Keratinocyte (primary cell): ENCODE measurements at regions not wholly inside any gene's neighbourhood (a gene's known extent, or its start where the extent isn't known, plus 50 kb on each side); places are given as distances from the start of the nearest gene placed in this dataset.

Experiments
- DNase-seq: peaks from one replicate; pipeline ENCODE4 v3.0.0-alpha.2; 2011; ENCODE audit warnings: low read depth, missing footprints, low spot score
- FAIRE-seq: peaks from 2 replicates; lab custom pipeline; 2011; peaks lifted over from hg19 to GRCh38; lab: Jason Lieb, UNC
- H2AFZ ChIP-seq: 2 replicates; pipeline ENCODE4 v1.6.0; 2012; ENCODE audit warnings: low read length, control low read depth, inconsistent platforms; ENCODE audit not compliant: control insufficient read depth
- H3K27ac ChIP-seq: 2 replicates; pipeline ENCODE4 v1.5.1; 2011; ENCODE audit warnings: low read length; ENCODE audit not compliant: control insufficient read depth, insufficient read depth
- H3K27me3 ChIP-seq: 3 replicates; pipeline ENCODE4 v1.6.0; 2011; ENCODE audit warnings: low read length; ENCODE audit not compliant: control insufficient read depth, insufficient read depth; ENCODE audit errors: extremely low read depth
- H3K36me3 ChIP-seq, 2 experiments: 2 replicates in 1 of 2; 3 replicates in 1 of 2; pipeline ENCODE4 v1.5.1; 2011; ENCODE audit warnings: low read length in 2 of 2, mild to moderate bottlenecking in 1 of 2; ENCODE audit not compliant: control insufficient read depth in 2 of 2, insufficient read depth in 2 of 2; ENCODE audit errors: extremely low read depth in 1 of 2
- H3K4me1 ChIP-seq: 3 replicates; pipeline ENCODE4 v1.5.1; 2011; ENCODE audit warnings: low read length; ENCODE audit not compliant: control insufficient read depth, insufficient read depth; ENCODE audit errors: extremely low read depth
- H3K4me2 ChIP-seq: 3 replicates; pipeline ENCODE4 v1.6.0; 2011; ENCODE audit warnings: low read depth, low read length; ENCODE audit not compliant: control insufficient read depth, insufficient read depth; ENCODE audit errors: extremely low read depth
- H3K4me3 ChIP-seq, 3 experiments: fragments of 200-600 bp in 1 of 3; sonication (generic) in 1 of 3; 2 replicates in 2 of 3; 3 replicates in 1 of 3; pipeline ENCODE4 v1.5.1; 2011 to 2016; ENCODE audit warnings: low read length in 3 of 3, mild to moderate bottlenecking in 3 of 3, control low read depth in 2 of 3, inconsistent platforms in 1 of 3, low read depth in 1 of 3, mixed read lengths in 1 of 3, mixed run types in 1 of 3, moderate library complexity in 1 of 3; ENCODE audit not compliant: control insufficient read depth in 2 of 3, insufficient read depth in 2 of 3; ENCODE audit errors: extremely low read depth in 1 of 3
- H3K79me2 ChIP-seq: 2 replicates; pipeline ENCODE4 v1.6.0; 2012; ENCODE audit warnings: low read length; ENCODE audit not compliant: control insufficient read depth, insufficient read depth
- H3K9ac ChIP-seq: 3 replicates; pipeline ENCODE4 v1.6.0; 2011; ENCODE audit warnings: low read length; ENCODE audit not compliant: control insufficient read depth, insufficient read depth; ENCODE audit errors: extremely low read depth
- H3K9me1 ChIP-seq: 3 replicates; pipeline ENCODE4 v1.6.0; 2011; ENCODE audit warnings: low read length; ENCODE audit not compliant: control insufficient read depth, insufficient read depth; ENCODE audit errors: extremely low read depth
- H3K9me3 ChIP-seq: 2 replicates; pipeline ENCODE4 v1.5.1; 2012; ENCODE audit warnings: low read depth, low read length; ENCODE audit not compliant: control insufficient read depth
- H4K20me1 ChIP-seq: 3 replicates; pipeline ENCODE4 v1.6.0; 2011; ENCODE audit warnings: low read length; ENCODE audit not compliant: control insufficient read depth, insufficient read depth; ENCODE audit errors: extremely low read depth
- EZH2 ChIP-seq: IDR thresholded peaks from one replicate; pipeline ENCODE4 v1.6.1; 2012; ENCODE audit warnings: inconsistent platforms, mild to moderate bottlenecking, low read length, moderate library complexity
- dilution Hi-C: fragments of 300-500 bp; cut with MboI; formaldehyde crosslinking; loops from one replicate; pipeline ENCODE4 v1.7.0; 2020; ENCODE audit warnings: low sequenced_read_pairs; ENCODE audit not compliant: extremely low pct_ligation_motif_present
- TF ChIP-seq, protein P1 (sequence below), 3 experiments: IDR thresholded peaks in 1 of 3; conservative IDR thresholded peaks in 1 of 3; optimal IDR thresholded peaks in 1 of 3; 2 replicates in 2 of 3; 3 replicates in 1 of 3; pipeline versions ENCODE3 to v1.5.1; 2011; ENCODE audit warnings: low read length in 3 of 3, mild to moderate bottlenecking in 3 of 3, moderate library complexity in 2 of 3, control low read depth in 1 of 3, inconsistent platforms in 1 of 3; ENCODE audit not compliant: insufficient read depth in 2 of 3; ENCODE audit errors: extremely low read depth in 1 of 3

DNA sequence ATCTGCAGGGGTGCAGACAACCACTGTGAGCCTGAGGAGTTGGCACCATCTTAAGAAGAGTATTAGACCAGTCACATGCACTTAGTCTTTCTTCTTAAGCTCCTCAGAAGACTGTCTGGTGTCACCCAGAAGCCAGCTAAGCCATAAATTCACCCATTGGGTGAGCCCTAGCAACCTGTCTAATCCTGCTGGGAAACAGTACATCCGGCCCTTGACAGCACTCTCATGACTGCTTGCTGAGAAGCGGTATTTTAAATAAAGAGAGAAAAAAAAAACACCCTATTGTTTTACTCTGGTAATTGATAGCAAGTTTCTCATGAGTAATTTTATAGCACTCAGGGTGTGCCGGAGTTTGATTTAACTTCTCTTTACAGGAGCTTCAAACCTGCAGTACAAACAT lies 134.7 kb downstream of the SOX9 start:
- Histone ChIP-seq H3K27ac (no peak overlapping the region), H3K9me1 (no peaks in the 10 kb centered on the region), H3K4me2 (no peak overlapping the region), H2AFZ (no peak overlapping the region), H3K36me3 (no peaks in the 10 kb centered on the region), H3K79me2 (no peaks in the 10 kb centered on the region), H4K20me1 (no peaks in the 10 kb centered on the region), H3K27me3 (peaks cover 3% of the 10 kb centered on the region), H3K9ac (no peak overlapping the region), H3K4me3 (no peak overlapping the region), H3K9me3 (no peaks in the 10 kb centered on the region), H3K4me1 (no peaks in the 10 kb centered on the region)
- DNase-seq (no peak), FAIRE-seq (no peak)
- dilution Hi-C loops = no loop called here
- TF ChIP-seq, protein P1, sequence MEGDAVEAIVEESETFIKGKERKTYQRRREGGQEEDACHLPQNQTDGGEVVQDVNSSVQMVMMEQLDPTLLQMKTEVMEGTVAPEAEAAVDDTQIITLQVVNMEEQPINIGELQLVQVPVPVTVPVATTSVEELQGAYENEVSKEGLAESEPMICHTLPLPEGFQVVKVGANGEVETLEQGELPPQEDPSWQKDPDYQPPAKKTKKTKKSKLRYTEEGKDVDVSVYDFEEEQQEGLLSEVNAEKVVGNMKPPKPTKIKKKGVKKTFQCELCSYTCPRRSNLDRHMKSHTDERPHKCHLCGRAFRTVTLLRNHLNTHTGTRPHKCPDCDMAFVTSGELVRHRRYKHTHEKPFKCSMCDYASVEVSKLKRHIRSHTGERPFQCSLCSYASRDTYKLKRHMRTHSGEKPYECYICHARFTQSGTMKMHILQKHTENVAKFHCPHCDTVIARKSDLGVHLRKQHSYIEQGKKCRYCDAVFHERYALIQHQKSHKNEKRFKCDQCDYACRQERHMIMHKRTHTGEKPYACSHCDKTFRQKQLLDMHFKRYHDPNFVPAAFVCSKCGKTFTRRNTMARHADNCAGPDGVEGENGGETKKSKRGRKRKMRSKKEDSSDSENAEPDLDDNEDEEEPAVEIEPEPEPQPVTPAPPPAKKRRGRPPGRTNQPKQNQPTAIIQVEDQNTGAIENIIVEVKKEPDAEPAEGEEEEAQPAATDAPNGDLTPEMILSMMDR (optimal IDR thresholded peaks at IDR 0.05 in 1 of 3, IDR thresholded peaks at IDR 0.05 in 1 of 3, conservative IDR thresholded peaks at IDR 0.05 in 1 of 3; ENCODE audit: extremely low read depth in 1 of 3, insufficient read depth in 2 of 3, low read length in 3 of 3) = no peak
- TF ChIP-seq EZH2 = no peak

GRCh38 chr17:72258711-72259110 lies 137.9 kb downstream of the SOX9 start:
- no peak for TF ChIP-seq EZH2
- TF ChIP-seq, protein P1 (optimal IDR thresholded peaks at IDR 0.05 in 1 of 3, IDR thresholded peaks at IDR 0.05 in 1 of 3, conservative IDR thresholded peaks at IDR 0.05 in 1 of 3; ENCODE audit: extremely low read depth in 1 of 3, insufficient read depth in 2 of 3, low read length in 3 of 3) = no peak
- DNase-seq (no peak), FAIRE-seq (no peak)
- no peaks in the 10 kb centered on the region for H3K27me3 ChIP-seq
- H3K4me3 ChIP-seq = no peak overlapping the region
- H3K9ac ChIP-seq = no peak overlapping the region
- H3K4me2 ChIP-seq = no peak overlapping the region
- H3K4me1 ChIP-seq = no peaks in the 10 kb centered on the region
- no peaks in the 10 kb centered on the region for H3K9me1 ChIP-seq
- no peaks in the 10 kb centered on the region for H3K36me3 ChIP-seq
- H4K20me1 ChIP-seq = no peaks in the 10 kb centered on the region
- no peak overlapping the region for H3K27ac ChIP-seq
- no peak overlapping the region for H2AFZ ChIP-seq
- H3K9me3 ChIP-seq = no peaks in the 10 kb centered on the region
- no peaks in the 10 kb centered on the region for H3K79me2 ChIP-seq
- dilution Hi-C loops = no loop called here
